Cardiac septum (tissue), 1 donor: ENCODE measurements at regions not wholly inside any gene's neighbourhood (a gene's known extent, or its start where the extent isn't known, plus 50 kb on each side); places are given as distances from the start of the nearest gene placed in this dataset.

ENCODE experiments used
- DNase-seq: peaks from one replicate; pipeline ENCODE4 v3.0.0-alpha.2; 2020; ENCODE audit warnings: low spot score
- intact Hi-C: fragments of 100-400 bp; cut with DNase I; formaldehyde crosslinking; loops from one replicate; pipeline ENCODE4 v1.14.0; 2022
- donor health status: DM: no; HTN: no; CAD: no.

GRCh38 chr4:166257276-166257675 is 384.2 kb downstream of the TLL1 start:
- intact Hi-C loops: no loop called here
- DNase-seq: no peak

- no peak for DNase-seq
- intact Hi-C loops: no loop called here
These were observed 384.9 kb downstream of the TLL1 start for GRCh38 chr4:166257891-166258290.

DNA sequence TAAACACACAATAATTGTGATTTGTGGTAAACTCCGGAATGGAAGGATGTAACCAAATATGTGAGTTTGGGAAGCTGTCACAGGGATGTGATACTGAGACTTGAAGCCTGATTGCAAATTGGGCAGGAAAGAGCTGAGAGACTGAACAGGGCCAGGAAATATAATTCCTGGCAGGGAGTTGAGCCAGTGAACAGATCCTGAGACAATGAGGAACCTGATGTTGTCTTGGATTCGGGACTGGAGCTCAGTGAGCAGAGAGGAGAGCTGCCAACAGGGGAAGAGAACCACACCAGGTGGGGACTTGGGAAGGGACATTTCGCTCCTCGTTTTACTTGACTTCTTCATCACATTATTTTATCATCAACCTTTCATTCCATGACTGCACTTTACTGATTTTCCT is 386.0 kb downstream of the TLL1 start:
- intact Hi-C loops: no loop called here
- DNase-seq: no peak

DNA sequence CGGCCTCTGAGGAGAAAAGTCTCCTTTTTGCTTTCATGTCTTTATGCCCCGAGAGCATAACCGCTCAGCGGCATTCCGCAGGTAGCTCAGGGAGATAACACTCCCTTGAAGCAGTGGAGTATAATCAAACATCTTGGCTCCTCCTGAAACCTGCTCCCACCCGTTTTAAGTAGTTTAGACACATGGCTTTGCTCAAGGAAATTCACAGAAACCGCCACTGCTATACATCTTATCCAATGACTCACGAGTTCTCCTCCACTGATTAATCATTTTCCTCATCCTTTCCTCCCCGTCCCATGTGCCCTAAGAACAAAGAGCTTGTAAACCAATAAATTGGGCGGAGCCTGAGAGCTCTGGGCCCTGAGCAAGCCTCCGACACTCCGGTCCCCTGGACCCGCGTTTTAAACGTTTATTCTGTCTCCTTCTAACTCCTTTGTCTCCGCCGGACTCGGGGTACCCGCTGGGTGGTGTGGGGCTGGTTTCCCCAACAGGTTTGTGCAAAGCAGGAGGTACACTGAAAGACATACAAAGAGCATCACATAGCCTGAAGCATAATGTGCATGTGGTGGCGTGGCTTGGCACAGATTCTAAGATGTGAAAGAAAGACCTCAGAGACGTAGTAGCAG is 401.2 kb downstream of the TLL1 start:
- DNase-seq: no peak
- intact Hi-C loops: no loop called here

GRCh38 chr4:166274775-166275174 is 401.7 kb downstream of the TLL1 start:
- no peak for DNase-seq
- intact Hi-C loops: no loop called here

- intact Hi-C loops: no loop called here
- DNase-seq: no peak
These were observed 404.4 kb downstream of the TLL1 start for GRCh38 chr4:166277401-166277800.

DNA sequence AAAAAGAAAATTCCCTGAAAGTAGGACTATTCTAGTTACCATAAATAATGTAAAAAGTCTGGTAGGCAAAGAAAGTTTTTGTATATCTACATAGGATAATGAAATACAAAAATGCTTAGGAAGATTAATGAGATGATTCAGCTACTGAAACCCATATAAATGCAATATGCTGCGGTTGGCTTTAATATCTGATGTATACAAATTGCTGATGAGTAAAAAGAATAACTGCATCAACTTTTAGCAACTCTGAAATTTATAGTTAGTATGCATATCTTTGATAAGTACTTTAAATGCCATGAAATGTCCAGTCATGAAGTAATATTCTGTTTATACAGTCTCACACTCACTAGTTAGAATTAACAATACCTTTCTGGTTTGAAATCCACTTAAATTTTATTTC is 404.8 kb downstream of the TLL1 start:
- intact Hi-C loops: no loop called here
- DNase-seq: no peak

DNA sequence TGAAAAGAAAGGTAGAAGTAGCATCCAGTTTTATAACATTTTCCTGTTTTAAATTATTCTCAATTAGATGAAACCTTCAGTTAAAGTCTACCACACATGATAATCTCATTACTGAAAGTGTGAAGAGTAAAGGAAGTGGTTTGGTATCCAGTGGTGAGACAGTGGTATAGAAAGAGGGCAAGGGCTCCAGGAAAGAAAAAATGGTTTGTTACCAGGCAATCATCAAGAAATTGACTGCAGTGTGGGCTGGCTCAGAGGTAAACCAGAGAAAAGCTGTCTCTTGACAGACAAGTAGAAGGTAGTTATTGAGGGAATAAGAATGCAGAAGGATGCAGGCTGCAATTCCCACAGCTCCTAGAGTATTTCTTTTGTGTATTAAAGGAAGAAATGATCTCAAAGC is 406.2 kb downstream of the TLL1 start:
- DNase-seq: no peak
- intact Hi-C loops: no loop called here

- no peak for DNase-seq
- intact Hi-C loops: no loop called here
These were observed 407.6 kb downstream of the TLL1 start for GRCh38 chr4:166280642-166281041.

- intact Hi-C loops: no loop called here
- DNase-seq: no peak
These were observed 409.2 kb downstream of the TLL1 start for GRCh38 chr4:166282081-166282770.

GRCh38 chr4:166284221-166284620 is 411.2 kb downstream of the TLL1 start:
- no peak for DNase-seq
- intact Hi-C loops: no loop called here

DNA sequence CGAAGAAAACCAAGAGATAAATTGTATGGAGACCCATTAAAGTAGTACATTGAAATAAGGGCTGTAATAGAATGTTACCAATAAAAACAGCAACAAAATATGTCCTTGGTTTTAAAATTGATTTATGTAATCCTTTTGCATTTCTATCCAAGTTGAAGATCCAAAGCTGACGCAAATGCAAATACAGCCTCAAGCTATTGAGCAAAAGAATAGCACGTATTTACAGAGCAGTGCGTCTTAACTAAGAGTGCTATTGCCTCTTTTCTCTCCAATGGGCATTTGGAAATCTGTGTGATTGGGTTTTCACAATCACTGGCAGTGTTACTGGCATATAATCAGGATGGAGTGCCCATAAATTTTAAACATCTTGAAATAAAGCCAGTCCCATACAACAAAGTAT is 417.4 kb downstream of the TLL1 start:
- no peak for DNase-seq
- intact Hi-C loops: no loop called here

GRCh38 chr4:166293556-166293955 is 420.5 kb downstream of the TLL1 start:
- intact Hi-C loops: no loop called here

GRCh38 chr4:166301266-166301665 is 428.2 kb downstream of the TLL1 start:
- intact Hi-C loops: no loop called here
- DNase-seq: no peak

More at GRCh38 chr4:166293556-166293955, 420.5 kb downstream of the TLL1 start:
- DNase-seq: no peak

DNA sequence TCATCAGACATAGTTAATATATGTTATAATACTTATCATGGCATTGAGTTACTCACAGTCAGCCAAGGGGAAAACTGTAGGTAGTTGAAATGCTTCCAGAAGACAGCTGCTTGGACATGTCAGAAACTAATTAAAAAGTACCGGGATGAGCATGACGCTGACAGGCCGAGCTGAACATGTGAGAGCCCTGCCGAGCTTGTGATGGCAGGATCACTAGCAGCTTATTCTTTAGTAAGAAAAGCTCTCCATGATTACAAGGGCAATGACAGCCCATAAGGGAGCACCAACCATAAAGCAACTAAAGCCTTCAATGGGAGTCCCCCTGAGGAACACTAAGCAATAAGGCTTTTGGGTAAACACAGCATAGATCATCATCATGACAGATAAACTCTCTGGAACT is 435.6 kb downstream of the TLL1 start:
- intact Hi-C loops: no loop called here
- DNase-seq: no peak

DNA sequence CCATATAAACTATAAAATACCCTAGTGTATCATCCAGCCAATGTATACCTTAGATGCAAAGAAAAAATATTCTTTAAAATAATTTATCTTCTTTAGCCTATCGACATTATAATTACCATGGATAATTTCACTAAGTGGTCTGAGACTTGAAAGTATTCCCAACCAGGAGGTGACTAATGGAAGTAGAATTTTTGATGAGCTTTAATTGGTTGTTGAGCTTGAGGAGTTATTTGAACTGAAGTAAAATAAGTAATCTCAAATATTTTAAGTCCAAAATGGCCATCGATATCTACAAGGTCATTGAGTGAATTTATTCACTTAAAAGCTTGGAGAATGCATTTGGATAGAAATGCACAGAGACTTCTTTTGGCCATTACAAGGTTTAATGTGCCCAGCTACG is 436.2 kb downstream of the TLL1 start:
- no peak for DNase-seq
- intact Hi-C loops: no loop called here

GRCh38 chr4:166311169-166311568 is 438.1 kb downstream of the TLL1 start:
- intact Hi-C loops: no loop called here
- DNase-seq: no peak

DNA sequence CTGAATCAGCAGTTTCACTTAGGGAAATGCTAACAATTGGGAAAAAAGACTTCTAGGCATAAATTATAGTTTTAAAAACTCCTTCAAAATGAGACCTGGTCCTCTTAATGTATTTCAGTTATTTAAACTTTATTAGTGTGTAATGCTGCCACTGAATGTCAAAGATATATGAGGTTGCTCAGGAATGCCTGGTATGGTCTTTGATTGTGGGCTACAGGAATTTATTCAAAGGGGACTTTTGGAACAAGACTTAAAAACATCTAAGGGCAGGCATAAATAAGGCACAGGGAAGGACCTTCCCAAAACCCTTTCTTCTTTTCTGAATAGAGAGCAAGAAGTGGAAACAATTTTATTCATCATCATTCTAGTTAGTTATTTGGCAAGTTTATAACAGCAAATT is 439.1 kb downstream of the TLL1 start:
- intact Hi-C loops: no loop called here
- DNase-seq: no peak

GRCh38 chr4:166314902-166315301 is 441.9 kb downstream of the TLL1 start:
- intact Hi-C loops: no loop called here
- no peak for DNase-seq

- intact Hi-C loops: no loop called here
- DNase-seq: no peak
These were observed 442.9 kb downstream of the TLL1 start for GRCh38 chr4:166315721-166316467.
